Mucosa of descending colon (tissue), 3 donors: ENCODE measurements at regions not wholly inside any gene's neighbourhood (a gene's known extent, or its start where the extent isn't known, plus 50 kb on each side); places are given as distances from the start of the nearest gene placed in this dataset.

Source experiments
- ATAC-seq: fragments of 200-7000 bp; cut with Tn5 transposase; one replicate; pipeline ENCODE4 v1.9.1; 2020; ENCODE audit warnings: mild to moderate bottlenecking, moderate library complexity
- DNase-seq, 3 donors: peaks; one replicate each; pipeline ENCODE4 v3.0.0-alpha.2; 2020
- H3K36me3 ChIP-seq: fragments of 200-600 bp; one replicate; pipeline ENCODE4 v1.8.0; 2021; ENCODE audit warnings: low read depth, mild to moderate bottlenecking
- H3K4me1 ChIP-seq: fragments of 200-600 bp; one replicate; pipeline ENCODE4 v1.8.0; 2021; ENCODE audit warnings: low read depth, mild to moderate bottlenecking
- H3K4me3 ChIP-seq: fragments of 200-600 bp; one replicate; pipeline ENCODE4 v1.8.0; 2021; ENCODE audit warnings: mild to moderate bottlenecking
- H3K9me3 ChIP-seq: fragments of 200-600 bp; one replicate; pipeline ENCODE4 v1.8.0; 2021; ENCODE audit warnings: mild to moderate bottlenecking
- CTCF ChIP-seq: fragments of 200-600 bp; IDR thresholded peaks from one replicate; pipeline ENCODE4 v1.8.0; 2022; ENCODE audit warnings: antibody characterized with exemption, mild to moderate bottlenecking
- intact Hi-C, 2 donors: fragments of 100-400 bp; cut with DNase I in 1 of 2; cut with micrococcal nuclease in 1 of 2; formaldehyde crosslinking; loops; one replicate each; pipeline versions ENCODE4 v1.11.0 to v1.11.1; 2022; cut with DNase I, micrococcal nuclease
- donor health status: DM: no; HTN: no; CAD: no; lungs with moderate emphysema.
- donor health status: DM: no; HTN: no; CAD: no.
- donor health status: DM: no; HTN: yes; CAD: no.

- intact Hi-C loops, result no loop called here
- Histone ChIP-seq H3K9me3 (no peaks in the 10 kb centered on the region), H3K4me1 (no peaks in the 10 kb centered on the region), H3K4me3 (no peak overlapping the region), H3K36me3 (no peaks in the 10 kb centered on the region)
- ATAC-seq, result no peak
- no peak for DNase-seq
- TF ChIP-seq CTCF, result no peak
Measured at GRCh38 chr15:96887730-96888129, 557.2 kb downstream of the NR2F2 start.

- DNase-seq (no peak), ATAC-seq (no peak)
- intact Hi-C loops, result no loop called here
- no peaks in the 10 kb centered on the region for H3K4me1 ChIP-seq
- no peak overlapping the region for H3K4me3 ChIP-seq
- no peak for TF ChIP-seq CTCF
- H3K9me3 ChIP-seq, result no peaks in the 10 kb centered on the region
- H3K36me3 ChIP-seq, result no peaks in the 10 kb centered on the region
Measured at GRCh38 chr15:96888764-96889163, 558.3 kb downstream of the NR2F2 start.

GRCh38 chr15:96889734-96890480 lies 559.4 kb downstream of the NR2F2 start:
- DNase-seq (no peak), ATAC-seq (no peak)
- intact Hi-C loops, result no loop called here
- H3K4me3 ChIP-seq, result no peak overlapping the region
- H3K4me1 ChIP-seq, result no peaks in the 10 kb centered on the region
- H3K36me3 ChIP-seq, result no peaks in the 10 kb centered on the region
- TF ChIP-seq CTCF, result no peak
- H3K9me3 ChIP-seq, result no peaks in the 10 kb centered on the region

GRCh38 chr15:96891046-96891445 lies 560.5 kb downstream of the NR2F2 start:
- intact Hi-C loops, result no loop called here
- no peak overlapping the region for H3K4me3 ChIP-seq

GRCh38 chr15:96893159-96893906 lies 562.8 kb downstream of the NR2F2 start:
- intact Hi-C loops, result no loop called here
- H3K4me3 ChIP-seq, result no peak overlapping the region
- H3K9me3 ChIP-seq, result no peaks in the 10 kb centered on the region
- H3K36me3 ChIP-seq, result no peaks in the 10 kb centered on the region
- DNase-seq (peak in 1 of 3 donors; percentile 5), ATAC-seq (no peak)
- TF ChIP-seq CTCF, result no peak
- no peaks in the 10 kb centered on the region for H3K4me1 ChIP-seq

More at GRCh38 chr15:96891046-96891445, 560.5 kb downstream of the NR2F2 start:
- ATAC-seq (no peak), DNase-seq (no peak)
- TF ChIP-seq CTCF, result no peak
- H3K9me3 ChIP-seq, result no peaks in the 10 kb centered on the region
- no peaks in the 10 kb centered on the region for H3K36me3 ChIP-seq
- H3K4me1 ChIP-seq, result no peaks in the 10 kb centered on the region
